SK-N-SH treated with all-trans-retinoic acid at 6 μM for 48 hours (cell line): ENCODE measurements at regions not wholly inside any gene's neighbourhood (a gene's known extent, or its start where the extent isn't known, plus 50 kb on each side); places are given as distances from the start of the nearest gene placed in this dataset.

Experiments used
- CREB5 ChIP-seq: fragments of 250-450 bp; sonication (Bioruptor Pico); IDR thresholded peaks from 2 replicates; pipeline ENCODE4 v1.5.1; 2020; ENCODE audit warnings: low read depth, mild to moderate bottlenecking, moderate library complexity
- OSR1 ChIP-seq: fragments of 250-450 bp; sonication (Bioruptor Pico); IDR thresholded peaks from 2 replicates; pipeline ENCODE4 v1.8.0; 2022; ENCODE audit warnings: moderate library complexity, mild to moderate bottlenecking, inconsistent platforms
- ZC3H10 ChIP-seq: fragments of 250-450 bp; sonication (Bioruptor Pico); IDR thresholded peaks from 2 replicates; pipeline ENCODE4 v1.5.1; 2021; ENCODE audit warnings: mild to moderate bottlenecking, moderate library complexity
- ZFP3 ChIP-seq: fragments of 250-450 bp; sonication (Bioruptor Pico); IDR thresholded peaks from 2 replicates; pipeline ENCODE4 v1.5.0; 2020; ENCODE audit warnings: mild to moderate bottlenecking, moderate library complexity
- ZNF565 ChIP-seq: fragments of 450-650 bp; formaldehyde crosslinking; conservative IDR thresholded peaks from 2 replicates; pipeline ENCODE4 v1.5.0; 2020; ENCODE audit warnings: low read depth, mild to moderate bottlenecking, moderate library complexity
- ZNF70 ChIP-seq: fragments of 450-650 bp; formaldehyde crosslinking; IDR thresholded peaks from 2 replicates; pipeline ENCODE4 v1.5.0; 2020; ENCODE audit warnings: mild to moderate bottlenecking, moderate library complexity

- TF ChIP-seq OSR1 = no peak
- TF ChIP-seq CREB5 (CRISPR knock-in tag) = no peak
- no peak for TF ChIP-seq ZNF70
- TF ChIP-seq ZFP3 = no peak
- TF ChIP-seq ZC3H10 (CRISPR knock-in tag) = no peak
- no peak for TF ChIP-seq ZNF565 (CRISPR knock-in tag)
These were observed 650.9 kb upstream of the TENM3 start for GRCh38 chr4:181592221-181592745.
